GM21576 (cell line): ENCODE measurements at regions not wholly inside any gene's neighbourhood (a gene's known extent, or its start where the extent isn't known, plus 50 kb on each side); places are given as distances from the start of the nearest gene placed in this dataset.
A peak's percentile ranks its signal among the peaks of the same experiment; 100 is the strongest.
"Not testable (repeated sequence)": the region's sequence is repeated elsewhere in the genome, so short reads cannot be mapped to it uniquely, and the experiment has no call there.

Source experiments
- ATAC-seq: cut with Tn5 transposase; IDR thresholded peaks from one replicate; pipeline ENCODE4 v1.9.1; 2021; ENCODE audit warnings: mild to moderate bottlenecking, moderate library complexity; ENCODE audit not compliant: unreplicated experiment

DNA sequence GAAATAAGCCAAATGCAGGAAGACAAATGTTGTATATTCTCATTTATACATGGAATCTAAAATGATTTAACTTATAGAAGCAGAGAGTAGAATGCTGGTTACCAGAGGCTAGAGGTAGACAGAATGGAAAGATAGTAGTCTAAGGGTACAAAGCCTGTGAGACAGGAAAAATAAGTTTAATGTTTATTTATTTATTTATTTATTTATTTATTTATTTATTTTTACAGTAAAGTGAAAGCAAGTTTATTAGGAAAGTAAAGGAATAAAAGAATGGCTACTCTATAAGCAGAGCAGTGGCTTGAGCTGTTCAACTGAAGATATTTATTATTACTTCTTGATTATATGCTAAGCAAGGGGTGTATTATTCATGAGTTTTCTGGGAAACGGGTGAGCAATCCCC lies 203.2 kb downstream of the LAS1L start:
- no peak for ATAC-seq

DNA sequence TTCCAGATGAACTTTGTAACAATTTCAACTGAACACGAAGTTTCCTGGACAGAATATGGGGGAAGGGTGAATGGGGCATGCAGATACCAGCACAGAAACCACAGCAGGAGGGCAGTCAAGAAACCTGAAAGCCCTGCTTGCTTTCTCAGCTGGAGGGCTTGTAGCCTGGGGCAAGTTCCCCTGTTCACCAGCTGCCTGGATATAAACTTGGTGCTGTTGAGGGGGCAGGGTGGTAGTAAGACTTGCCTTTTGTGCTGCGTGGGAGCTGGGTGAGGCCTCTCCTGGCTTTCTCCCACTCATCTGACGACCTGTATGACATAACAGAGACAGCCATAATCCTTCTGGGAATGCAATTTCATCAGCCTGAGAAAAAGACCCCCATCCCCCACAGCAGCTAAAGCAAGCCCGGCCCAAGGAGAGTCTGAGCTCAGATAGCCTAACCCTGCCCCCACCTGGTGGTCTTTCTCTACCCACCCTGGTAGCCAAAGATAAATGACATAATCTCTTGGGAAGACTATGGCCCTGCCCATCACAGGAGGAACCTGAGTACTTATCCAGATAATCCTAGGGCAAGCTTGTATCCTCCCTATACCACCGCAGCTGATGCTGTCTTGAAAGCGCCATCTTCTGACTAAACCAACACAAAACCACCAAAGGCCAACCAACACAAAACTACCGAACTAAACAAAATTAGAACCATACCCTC lies 234.3 kb downstream of the LAS1L start:
- no peak for ATAC-seq

DNA sequence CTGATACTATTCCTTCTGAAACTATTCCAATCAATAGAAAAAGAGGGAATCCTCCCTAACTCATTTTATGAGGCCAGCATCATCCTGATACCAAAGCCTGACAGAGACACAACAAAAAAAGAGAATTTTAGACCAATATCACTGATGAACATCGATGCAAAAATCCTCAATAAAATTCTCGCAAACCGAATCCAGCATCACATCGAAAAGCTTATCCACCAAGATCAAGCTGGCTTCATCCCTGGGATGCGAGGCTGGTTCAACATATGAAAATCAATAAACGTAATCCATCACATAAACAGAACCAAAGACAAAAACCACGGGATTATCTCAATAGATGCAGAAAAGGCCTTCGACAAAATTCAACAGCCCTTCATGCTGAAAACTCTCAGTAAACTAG lies 251.7 kb downstream of the LAS1L start:
- not testable (repeated sequence) for ATAC-seq

DNA sequence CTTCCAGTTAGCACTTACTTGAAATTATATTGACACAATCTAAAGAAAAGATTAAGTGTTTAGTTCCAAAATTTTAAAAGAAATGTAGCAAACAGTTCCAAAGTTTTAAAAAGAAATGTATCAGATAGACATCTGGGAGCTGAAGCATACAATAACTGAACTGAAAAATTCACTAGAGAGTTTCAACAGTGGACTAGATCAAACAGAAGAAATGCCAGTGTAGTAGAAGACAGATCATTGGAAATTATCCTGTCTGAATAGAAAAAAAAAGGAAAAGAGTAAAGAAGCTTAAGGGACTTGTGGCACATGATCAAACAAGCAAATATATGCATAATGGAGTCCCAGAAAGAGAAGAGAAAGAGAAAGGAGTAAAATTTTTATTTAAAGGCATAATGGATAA lies 261.4 kb downstream of the LAS1L start:
- ATAC-seq: no peak

DNA sequence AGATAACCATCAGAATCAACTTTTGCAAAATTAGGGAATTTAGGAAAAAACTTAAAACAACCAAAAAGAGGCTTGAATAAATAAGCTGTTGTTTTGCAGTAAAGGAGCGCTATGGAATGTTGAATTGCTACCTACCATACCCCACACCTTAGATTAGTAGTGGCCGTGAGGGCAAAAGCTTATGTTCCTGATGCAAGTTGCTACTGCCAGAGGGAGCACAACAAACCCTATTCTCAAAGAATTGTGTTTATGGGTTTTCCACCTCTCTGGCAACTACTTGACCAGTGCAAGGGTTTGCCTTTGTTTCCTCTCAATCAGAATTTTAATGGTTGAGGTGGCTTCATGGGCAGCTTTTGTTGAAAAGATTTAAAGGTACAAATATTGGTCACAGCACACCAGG lies 268.1 kb downstream of the LAS1L start:
- ATAC-seq: no peak

DNA sequence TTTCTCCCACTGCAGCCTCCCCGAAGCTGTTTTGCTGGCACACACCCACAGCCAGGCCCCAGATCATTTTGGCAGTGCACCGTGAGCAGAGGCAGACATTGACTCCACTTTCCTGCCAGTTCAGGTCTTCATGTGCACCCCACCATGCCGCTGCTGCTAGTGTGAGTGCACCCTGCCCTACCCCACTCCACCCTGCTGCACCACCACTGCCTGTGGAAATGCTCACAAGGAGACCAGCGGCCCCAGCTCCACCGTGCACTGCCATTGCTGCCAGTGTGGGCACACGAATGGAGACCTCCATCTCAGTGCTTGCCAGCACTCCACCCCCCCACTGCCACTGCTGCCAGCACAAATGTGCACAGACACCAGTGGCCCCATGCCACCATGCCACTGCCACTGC lies 277.6 kb upstream of the ZC4H2 start:
- ATAC-seq: no peak

DNA sequence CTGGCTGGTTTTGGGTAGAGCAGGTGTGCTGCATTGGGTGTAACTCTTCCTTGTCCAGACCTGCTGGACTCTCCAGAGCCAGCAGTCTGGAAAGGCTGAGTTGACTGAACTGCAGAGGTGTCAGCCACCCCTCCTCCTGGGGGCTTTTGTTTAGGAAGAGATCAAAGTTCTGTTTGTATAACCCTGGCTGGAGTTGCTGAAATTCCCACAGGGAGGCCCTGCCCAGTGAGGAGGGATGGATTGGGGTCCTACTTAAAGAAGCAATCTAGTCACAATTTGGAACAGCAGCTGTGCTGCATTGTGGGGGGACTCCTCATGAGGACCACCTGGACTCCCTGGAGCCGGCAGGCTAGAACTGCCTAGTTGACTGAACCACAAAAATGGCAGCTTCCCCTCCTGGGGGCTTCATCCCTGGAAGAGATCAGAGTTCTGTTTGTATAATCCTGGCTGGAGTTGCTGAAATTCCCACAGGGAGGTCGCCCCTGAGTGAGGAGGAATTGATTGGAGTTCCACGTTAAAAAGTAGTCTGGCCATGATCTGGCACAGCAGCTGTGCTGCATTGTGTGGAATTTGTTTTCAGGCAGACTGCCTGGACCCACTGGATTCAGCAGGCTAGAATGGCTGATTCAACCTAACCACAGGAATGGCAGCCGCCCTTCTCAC lies 264.9 kb upstream of the ZC4H2 start:
- no peak for ATAC-seq

DNA sequence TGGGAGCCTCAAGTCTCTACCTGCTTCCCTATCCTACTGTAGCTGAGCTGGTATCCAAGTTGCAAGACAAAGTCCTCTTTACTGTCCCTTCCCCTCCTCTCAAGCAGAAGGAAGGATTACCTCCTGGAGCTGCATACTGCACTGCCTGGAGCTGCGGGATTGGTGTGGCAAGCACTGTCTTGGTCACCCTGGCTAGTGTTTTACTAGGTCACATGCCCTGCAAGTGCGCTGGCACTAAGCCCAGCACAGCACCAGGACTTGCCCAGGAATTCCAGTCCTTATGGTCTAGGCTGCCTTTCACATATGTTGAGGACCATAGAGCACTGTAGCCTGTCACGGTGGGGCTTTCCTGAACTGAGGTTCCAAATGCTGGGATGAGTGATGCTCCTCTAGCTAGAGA lies 227.3 kb upstream of the ZC4H2 start:
- ATAC-seq: no peak

DNA sequence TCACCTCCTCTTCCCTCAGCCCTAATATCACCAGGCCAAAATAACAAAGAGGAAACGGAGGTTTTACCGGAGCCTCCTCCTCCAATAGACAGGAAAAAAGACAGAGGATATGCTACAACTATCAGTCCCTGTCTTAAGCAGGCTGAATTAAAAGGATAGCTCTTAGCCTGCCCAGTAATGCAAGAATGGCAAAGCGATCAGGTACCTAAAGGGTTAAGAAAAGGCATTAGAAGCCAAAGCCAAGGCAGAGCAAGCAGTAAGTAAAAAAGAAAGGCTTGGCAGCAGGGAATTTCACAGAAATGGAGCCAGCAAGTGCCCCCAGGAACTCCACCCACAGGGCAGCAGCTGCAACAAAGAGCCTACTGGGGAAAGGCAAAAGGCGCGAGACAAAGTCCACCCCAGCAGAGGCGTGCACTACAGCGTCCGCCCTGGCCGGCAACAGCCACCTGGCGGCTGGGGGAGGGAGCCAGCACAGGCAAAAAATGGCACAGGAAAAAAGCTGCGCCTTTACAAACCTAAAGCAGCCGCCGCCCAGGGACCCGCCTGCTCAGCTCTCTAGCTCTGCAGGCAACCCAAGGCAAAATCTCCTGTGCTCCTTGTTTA lies 220.6 kb upstream of the ZC4H2 start:
- no peak for ATAC-seq

DNA sequence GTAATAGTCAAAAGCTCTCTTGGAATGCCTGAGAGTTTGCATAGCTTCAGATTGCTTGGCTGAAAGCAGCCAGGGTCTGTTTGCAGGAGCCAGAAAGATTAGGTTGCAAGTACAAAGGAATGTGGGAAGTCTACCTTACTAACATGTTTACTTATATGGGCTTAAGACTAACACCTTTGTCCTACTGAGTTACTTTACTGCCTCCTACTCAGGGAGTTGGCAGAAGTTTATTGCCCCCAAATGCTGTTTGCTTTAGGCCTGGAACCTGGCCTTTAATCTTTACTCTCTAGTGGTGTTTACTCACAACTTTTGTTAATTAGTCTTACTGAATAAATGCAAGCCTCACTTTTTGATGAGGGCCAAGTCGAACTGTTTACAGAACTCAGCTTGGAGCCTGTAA lies 219.4 kb upstream of the ZC4H2 start:
- ATAC-seq: no peak

DNA sequence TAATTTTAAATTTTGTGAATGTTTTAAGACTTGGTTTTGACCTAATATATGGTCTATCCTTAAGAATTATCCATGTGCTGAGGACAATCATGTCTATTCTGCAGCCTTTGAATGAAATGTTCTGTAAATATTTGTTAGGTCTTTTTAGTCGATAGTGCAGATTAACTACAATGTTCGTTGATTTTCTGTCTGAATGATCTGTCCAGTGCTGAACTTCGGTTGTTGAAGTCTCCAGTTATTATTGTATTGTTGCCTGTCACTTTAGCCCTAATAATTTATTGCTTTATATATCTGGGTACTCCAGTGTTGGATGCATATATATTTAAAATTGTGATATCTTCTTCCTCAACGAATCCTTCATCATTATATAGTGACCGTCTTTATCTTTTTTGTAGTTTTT lies 218.3 kb upstream of the ZC4H2 start:
- ATAC-seq: no peak

DNA sequence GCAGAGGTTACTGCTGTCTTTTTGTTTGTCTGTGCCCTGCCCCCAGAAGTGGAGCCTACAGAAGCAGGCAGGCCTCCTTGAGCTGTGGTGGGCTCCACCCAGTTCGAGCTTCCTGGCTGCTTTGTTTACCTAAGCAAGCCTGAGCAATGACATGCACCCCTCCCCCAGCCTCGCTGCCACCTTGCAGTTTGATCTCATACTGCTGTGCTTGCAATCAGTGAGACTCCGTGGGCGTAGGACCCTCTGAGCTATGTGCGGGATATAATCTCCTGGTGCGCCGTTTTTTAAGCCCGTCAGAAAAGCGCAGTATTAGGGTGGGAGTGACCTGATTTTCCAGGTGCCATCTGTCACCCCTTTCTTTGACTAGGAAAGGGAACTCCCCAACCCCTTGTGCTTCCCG lies 187.1 kb upstream of the ZC4H2 start:
- ATAC-seq: not testable (repeated sequence)

DNA sequence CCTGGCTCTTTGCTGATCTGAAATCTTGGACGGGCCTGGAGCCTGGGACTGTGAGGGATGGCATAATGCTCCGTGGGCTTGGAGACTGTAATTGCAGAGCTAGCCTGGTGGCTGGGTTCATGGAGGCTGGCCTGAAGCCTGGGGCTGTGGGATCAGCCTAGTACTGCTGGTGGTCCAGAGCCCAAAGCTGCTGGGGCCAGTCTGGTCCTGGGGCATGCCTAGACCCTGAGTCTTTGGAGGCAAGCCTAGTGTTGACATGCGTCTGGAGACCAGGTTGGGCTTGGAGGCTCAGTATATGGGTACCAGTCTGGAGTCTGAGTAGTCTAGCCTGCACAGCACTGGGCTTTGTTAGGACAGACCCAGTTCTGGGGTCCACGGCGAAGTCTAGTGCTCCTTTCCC lies 172.0 kb upstream of the ZC4H2 start:
- no peak for ATAC-seq

DNA sequence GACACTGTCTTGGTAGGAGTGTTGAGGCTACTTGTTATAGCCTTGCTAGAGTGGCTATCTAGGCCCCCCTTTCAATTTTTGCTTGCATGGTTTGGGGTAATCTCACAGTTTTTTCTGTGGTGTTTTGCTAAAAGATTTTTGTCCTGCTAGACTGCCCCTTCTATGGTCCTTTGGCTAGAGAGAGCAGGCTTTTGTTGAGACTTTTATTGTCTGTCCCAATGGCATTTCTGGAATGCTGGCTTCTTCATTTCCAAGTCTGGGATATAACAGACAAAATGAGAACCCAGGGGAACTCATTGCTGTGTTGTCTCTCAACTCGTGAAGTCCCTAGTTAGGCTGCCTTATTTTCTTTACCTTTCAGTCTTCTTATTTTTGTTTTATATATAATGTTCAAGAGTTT lies 160.2 kb upstream of the ZC4H2 start:
- ATAC-seq: no peak

DNA sequence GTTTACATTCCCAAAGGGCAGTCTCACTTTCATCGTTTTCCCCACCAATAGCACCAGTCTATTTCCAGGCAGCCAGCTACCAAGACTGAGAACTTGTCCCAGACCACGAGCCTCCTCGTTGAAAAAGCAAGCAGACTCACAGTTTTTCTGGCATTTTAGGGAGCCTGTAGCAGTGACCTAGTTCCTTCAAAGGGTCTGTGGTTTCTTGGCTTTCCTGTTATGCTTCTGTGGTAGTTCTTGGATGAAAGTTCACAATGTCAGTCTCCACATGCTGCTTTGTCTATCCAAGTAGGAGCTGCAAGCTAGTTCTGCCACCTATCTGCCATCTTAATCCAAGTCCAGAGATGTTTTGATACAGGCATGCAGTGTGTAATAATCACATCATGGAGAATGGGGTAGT lies 151.6 kb upstream of the ZC4H2 start:
- no peak for ATAC-seq

DNA sequence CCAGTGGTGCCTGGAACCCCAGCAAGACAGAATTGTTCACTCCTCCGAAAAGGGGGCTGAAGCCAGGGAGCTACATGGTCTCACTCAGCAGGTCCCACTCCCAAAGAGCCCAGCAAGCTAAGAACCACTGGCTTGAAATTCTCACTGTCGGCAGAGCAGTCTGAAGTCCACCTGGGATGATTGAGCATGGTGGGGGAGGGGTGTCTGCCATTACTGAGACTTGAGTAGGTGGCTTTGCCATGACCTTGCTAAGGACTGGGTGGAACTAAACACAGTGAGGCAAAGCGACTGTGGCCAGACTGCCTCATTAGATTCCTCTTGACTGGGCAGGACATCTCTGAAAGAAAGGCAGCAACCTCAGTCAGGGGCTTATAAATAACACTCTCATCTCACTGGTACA lies 122.6 kb upstream of the ZC4H2 start:
- ATAC-seq: no peak

DNA sequence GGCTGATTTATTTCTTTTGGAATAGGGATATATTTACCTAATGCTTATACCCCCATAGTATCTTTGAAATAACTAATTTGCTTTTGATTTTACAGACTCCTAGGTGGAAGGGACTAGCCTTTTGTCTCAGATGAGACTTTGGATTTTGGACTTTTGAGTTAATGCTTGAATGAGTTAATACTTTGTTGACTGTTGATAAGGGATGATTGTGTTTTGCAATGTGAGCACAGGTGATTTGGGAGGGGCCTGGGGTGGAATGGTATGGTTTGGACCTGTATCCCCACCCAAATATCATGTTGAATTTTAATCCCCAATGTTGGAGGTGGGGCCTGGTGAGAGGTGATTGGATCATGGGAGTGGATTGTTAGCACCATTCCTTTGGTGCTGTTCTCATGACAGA lies 117.4 kb upstream of the ZC4H2 start:
- no peak for ATAC-seq

DNA sequence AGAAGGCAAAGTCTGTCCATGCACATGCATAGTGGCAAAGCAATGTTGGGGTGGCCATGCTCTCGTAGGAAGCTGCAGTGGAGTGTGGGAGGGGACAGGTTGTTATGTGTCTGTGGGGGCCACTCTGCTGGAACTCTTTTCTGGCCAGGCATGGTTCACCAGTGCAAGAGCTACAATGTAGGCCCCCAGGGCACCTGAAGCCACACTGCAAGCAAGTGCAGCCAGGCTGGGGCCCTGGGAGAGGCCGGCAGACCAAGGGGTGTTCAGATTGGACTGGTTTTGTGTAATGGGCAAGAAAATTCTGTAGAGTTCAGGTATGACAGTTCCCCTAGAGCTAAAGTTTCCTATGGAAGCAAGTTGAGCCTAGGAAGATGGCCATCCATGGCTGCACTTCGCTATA lies 97.0 kb upstream of the ZC4H2 start:
- ATAC-seq: no peak

DNA sequence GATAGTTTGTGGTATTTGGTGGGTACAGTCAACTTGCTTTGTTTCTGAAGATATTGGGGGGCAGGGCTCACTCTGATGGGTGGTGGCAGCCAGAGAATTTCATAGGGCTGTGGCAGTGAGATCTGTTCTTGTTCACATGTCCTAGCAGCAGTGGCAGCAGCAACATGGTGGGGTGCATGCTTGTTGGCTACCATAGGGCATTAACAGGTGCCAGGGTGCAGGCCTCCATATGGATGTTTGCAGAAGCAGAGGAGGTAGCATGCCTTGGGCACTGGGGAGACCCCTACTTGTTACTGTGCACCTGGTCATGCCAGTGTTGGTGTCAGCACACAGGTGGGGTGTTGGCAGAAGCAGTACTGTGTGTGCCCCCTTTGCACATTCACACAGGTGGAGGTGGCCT lies 96.3 kb upstream of the ZC4H2 start:
- no peak for ATAC-seq

DNA sequence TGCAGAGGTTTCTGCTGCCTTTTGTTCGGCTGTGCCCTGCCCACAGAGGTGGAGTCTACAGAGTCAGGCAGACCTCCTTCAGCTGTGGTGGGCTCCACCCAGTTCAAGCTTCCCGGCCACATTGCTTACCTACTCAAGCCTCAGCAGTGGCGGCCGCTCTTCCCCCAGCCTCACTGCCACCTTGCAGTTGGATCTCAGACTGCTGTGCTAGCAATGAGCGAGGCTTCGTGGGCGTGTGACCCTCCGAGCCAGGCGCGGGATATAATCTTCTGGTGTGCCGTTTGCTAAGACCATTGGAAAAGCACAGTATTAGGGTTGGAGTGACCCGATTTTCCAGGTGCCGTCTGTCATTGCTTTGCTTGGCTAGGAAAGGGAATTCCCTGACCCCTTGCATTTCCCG lies 82.4 kb upstream of the ZC4H2 start:
- ATAC-seq: not testable (repeated sequence)

DNA sequence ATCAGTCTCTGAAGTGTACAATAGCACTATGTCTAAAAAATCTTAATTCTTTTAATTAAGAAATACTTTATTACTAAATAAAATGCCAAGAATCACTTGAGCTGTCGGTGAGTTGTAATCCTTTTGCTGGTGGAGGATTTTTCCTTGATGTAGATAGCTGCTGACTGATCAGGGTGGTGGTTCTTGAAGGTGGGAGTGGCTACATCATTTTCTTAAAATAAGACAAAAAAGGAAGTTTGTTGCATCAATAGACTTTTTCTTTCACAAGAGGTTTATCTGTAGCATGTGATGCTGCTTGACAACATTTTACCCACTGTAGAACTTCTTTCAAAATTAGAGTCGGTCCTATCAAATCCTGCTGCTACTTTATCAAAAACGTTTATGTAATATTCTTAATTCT lies 68.8 kb upstream of the ZC4H2 start:
- no peak for ATAC-seq

DNA sequence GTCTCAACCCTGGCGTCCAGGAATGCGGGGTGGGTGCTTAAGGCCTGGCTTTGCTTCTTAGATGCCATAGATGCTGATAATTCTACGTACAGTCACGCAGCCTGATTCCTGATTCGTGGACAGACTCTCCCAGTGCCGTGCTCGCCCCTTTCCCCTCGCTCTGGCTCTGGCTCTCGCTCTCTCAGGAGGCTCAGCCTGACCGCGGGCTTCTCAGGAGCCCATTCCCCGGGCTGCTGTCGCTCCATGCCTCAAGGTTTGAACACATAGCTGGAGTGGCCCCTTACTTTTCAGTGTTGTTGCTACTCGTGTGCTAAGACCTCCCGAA lies 59.2 kb upstream of the ZC4H2 start:
- ATAC-seq: peak; percentile 32
